SK-N-DZ (cell line): ENCODE measurements at regions not wholly inside any gene's neighbourhood (a gene's known extent, or its start where the extent isn't known, plus 50 kb on each side); places are given as distances from the start of the nearest gene placed in this dataset.
A peak's percentile ranks its signal among the peaks of the same experiment; 100 is the strongest.
"Not testable (repeated sequence)": the region's sequence is repeated elsewhere in the genome, so short reads cannot be mapped to it uniquely, and the experiment has no call there.

Experiments used
- DNase-seq: peaks from one replicate; pipeline ENCODE4 v3.0.0-alpha.2; 2015; ENCODE audit warnings: low spot score

GRCh38 chr3:170814822-170815221 lies 55.2 kb downstream of the RPL22L1 start:
- no peak for DNase-seq

- no peak for DNase-seq
Observed at GRCh38 chr3:170813266-170813665, 56.7 kb downstream of the RPL22L1 start.

GRCh38 chr3:170811928-170812591 lies 57.9 kb downstream of the RPL22L1 start:
- peak; percentile 83 for DNase-seq

GRCh38 chr3:170811515-170811914 lies 58.5 kb downstream of the RPL22L1 start:
- DNase-seq = no peak

GRCh38 chr3:170809975-170810357 lies 60.0 kb downstream of the RPL22L1 start:
- no peak for DNase-seq

- peak; percentile 77 for DNase-seq
Observed at GRCh38 chr3:170809007-170809974, 60.7 kb downstream of the RPL22L1 start.

- DNase-seq = no peak
Observed at GRCh38 chr3:170808041-170808440, 62.0 kb downstream of the RPL22L1 start.

- no peak for DNase-seq
Observed at GRCh38 chr3:170806676-170807075, 63.3 kb downstream of the RPL22L1 start.

- no peak for DNase-seq
Observed at GRCh38 chr3:170806141-170806540, 63.9 kb downstream of the RPL22L1 start.

GRCh38 chr3:170805296-170805695 lies 64.7 kb downstream of the RPL22L1 start:
- DNase-seq = not testable (repeated sequence)

- not testable (repeated sequence) for DNase-seq
Observed at GRCh38 chr3:170804634-170805033, 65.4 kb downstream of the RPL22L1 start.

- DNase-seq = no peak
Observed at GRCh38 chr3:170804078-170804477, 65.9 kb downstream of the RPL22L1 start.

- DNase-seq = no peak
Observed at GRCh38 chr3:170802164-170803151, 67.5 kb downstream of the RPL22L1 start.

- no peak for DNase-seq
Observed at GRCh38 chr3:170801597-170801996, 68.4 kb downstream of the RPL22L1 start.

- DNase-seq = not testable (repeated sequence)
Observed at GRCh38 chr3:170800275-170800674, 69.7 kb downstream of the RPL22L1 start.

- no peak for DNase-seq
Observed at GRCh38 chr3:170799009-170799408, 71.0 kb downstream of the RPL22L1 start.

- DNase-seq = no peak
Observed at GRCh38 chr3:170797685-170798084, 72.3 kb downstream of the RPL22L1 start.

- DNase-seq = no peak
Observed at GRCh38 chr3:170792471-170792870, 77.5 kb downstream of the RPL22L1 start.

- no peak for DNase-seq
Observed at GRCh38 chr3:170790647-170791046, 79.3 kb downstream of the RPL22L1 start.

- DNase-seq = no peak
Observed at GRCh38 chr3:170787464-170787863, 82.5 kb downstream of the RPL22L1 start.

- DNase-seq = no peak
Observed at GRCh38 chr3:170785454-170785853, 84.5 kb downstream of the RPL22L1 start.
